SIG-M5 (cell line): ENCODE measurements at regions not wholly inside any gene's neighbourhood (a gene's known extent, or its start where the extent isn't known, plus 50 kb on each side); places are given as distances from the start of the nearest gene placed in this dataset.
"Not testable (repeated sequence)": the region's sequence is repeated elsewhere in the genome, so short reads cannot be mapped to it uniquely, and the experiment has no call there.

ENCODE experiments used
- DNase-seq: peaks from one replicate; lab custom pipeline; 2025; lab: John Stamatoyannopoulos, UW

DNA sequence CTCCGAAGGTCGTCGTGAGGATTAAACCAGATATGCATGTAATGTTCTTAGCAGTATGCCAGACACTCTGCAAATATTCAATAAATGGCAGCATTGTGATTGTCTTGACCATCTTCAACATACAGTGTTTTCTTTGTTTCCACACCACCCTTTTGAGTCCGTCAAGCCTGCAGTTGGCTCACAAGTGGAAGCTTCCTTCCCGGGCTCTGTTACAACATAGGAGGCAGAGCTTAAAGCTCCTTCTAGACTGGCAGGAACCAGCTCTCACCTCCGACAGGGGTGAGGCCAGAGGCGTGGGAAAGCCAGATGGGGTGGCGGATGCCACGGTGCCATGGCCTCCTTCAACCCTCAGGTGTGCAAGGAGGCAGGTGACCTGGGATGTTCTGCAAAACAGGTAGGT, 138.3 kb downstream of the FOXL1 start:
- no peak for DNase-seq

DNA sequence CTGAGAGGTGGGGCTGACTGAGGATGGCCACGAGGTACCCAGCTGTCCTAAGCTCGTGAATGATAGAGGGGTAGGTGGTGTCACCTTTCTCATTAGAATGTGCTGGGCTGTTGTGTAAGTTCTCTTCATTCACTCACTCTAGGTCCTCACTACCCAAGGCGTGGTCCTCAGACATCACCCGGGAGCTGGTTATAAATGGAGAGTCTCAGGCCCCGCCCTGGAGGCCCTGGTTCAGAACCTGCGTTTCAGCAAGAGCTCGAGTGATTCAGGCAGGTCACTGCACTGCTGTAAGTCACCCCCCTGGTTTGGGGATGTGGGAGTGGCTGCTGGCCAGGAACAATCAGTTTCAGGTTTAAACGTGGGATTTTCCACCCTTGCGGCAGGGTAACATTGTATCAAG, 139.8 kb downstream of the FOXL1 start:
- DNase-seq = no peak

DNA sequence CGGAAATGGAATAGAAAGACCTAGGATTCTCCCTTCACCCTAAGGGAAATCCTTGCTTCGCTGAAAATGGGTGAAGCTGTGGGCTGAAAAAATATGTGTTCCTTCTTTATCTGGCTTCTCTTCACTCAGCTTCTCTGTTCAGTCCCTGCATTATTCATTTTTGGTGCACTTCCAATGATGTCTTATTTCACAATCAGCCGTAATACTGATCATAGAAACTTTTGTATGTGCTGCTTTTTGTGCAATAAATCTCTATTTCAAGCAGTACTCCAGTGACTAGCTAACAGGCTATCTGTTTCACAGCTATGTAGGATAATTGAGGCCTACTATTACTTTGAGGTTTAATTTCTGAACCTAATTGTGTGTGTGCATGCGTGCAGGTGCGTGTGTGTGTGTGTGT, 144.6 kb downstream of the FOXL1 start:
- no peak for DNase-seq

DNA sequence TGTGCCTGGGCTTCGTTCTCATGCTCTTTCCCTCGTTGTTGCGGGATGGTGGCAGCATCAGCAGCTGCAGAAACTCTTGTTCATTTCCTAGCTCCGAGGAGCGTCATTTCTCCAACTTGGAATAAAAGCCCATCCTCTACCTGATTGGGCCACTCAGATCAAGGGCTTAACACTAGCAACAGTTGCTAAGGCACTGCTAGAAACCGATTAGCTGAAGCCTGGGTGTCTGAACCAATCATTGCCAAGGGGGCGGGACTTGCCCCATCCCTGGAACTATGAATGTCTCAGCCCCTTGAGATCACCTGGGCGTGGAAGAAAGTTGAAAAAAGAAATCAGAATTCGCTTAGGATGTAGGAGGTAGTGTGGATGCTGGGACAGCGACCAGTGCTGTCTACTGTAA, 145.3 kb downstream of the FOXL1 start:
- no peak for DNase-seq

DNA sequence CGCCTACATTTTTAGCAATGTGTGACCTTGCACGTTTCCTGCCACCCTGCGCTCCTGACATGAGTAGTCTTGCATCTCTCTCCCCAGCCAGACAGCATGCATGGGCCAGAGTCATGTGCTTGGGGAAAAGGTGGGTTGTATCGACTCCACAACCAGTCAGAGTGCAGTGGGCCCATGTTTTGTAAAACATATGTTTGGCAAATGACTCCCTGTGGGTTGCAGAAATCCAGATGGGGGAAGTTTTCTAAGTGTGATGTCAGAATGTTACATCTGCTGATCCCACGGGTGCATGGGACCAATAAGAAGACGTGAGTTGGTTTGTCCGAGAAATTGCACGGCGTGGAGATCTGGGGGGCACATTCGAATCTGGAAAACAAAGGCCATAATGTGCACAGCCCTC, 147.1 kb downstream of the FOXL1 start:
- no peak for DNase-seq

DNA sequence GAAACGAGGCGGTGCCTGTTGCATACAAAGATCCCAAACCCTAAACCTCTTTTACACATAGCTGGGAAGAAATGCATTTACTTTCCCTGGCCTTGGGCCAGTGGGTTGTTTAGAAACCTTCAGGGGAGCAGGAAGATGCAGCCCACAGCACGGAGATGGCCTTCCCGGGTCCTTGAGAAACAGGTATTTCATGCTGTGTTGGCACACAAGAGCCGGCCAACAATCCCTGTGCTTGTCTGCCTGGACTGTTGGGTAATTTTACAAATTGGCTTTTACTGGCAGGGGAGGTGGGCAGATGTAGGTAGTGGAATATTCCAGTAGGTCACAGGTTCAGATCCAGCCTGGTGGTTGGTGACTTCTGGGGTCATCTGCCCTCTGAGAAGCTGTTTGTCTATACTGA, 148.0 kb downstream of the FOXL1 start:
- no peak for DNase-seq

DNA sequence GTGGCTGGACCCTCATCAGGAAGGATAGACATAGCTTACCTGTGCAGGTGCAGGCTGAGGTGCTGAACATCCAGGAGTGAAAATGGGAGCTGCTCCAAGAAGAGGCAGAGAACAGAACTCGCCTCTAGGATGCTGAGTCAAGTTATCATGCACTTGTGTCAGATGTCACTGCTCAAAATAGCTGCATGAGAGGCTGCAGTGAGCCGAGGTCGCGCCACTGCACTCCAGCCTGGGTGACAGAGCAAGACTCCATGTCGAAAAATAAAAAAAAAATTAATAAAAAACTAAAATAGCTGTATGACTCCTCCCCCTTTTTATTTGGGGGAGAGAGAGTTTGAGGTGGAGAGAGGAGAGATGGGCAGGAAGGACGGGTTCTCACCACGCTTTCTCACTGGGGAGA, 148.8 kb downstream of the FOXL1 start:
- no peak for DNase-seq

DNA sequence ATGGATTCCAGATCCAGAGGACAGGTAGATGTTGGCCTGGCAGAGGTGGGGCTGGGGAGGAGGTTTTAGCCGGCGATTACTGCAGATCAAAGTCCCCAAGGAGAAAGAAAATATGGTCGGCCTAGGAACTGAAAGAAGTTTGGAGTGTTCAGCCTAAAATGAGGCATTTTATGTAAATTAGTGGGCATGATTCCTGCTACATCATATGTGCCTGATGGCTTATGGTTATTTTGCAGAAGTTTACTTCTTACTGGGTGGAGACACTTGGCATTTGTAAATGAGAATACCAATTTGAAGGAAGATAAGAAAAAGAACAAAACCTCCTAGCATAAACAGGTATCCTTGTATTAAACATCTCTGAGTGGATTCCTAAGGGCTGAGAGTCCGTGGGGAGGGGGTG, 149.3 kb downstream of the FOXL1 start:
- no peak for DNase-seq

DNA sequence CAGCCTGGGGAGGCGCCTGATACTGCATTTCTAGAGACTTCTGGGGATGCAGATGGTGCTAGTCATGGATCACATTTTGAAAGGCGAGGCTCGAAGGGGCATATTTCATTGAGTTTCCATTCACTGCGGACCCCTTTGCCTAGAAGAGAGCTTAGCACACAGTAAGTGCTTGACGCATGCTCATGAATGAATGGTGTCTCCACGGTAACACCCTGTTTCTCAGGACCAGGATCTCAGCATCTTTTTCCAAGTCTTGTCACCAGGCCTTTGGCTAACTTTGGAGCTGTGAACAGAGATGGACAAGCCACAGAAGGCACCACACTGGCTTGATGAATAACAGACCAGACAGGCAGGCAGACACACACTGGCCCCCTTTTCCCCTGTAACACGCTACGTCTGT, 151.3 kb downstream of the FOXL1 start:
- DNase-seq = no peak

DNA sequence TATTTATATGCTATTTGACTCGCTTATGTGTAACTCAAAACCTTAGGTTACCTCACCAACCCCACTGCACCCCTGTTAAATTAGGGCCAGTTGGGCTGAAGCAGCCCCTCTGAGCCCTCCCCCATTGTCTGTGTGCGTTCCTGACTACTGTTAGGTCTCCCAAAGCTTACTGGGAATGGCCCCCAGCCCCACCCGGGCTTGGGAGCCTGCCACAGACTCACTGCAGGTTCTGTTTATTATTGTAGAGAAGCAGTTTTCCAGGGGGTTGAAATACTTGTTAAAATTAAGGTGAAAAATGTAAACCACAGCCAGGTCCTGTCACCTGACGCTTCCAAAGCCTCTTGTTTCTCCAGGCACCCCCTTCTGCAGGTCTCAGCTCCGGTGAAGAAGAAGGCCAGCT, 151.7 kb downstream of the FOXL1 start:
- no peak for DNase-seq

DNA sequence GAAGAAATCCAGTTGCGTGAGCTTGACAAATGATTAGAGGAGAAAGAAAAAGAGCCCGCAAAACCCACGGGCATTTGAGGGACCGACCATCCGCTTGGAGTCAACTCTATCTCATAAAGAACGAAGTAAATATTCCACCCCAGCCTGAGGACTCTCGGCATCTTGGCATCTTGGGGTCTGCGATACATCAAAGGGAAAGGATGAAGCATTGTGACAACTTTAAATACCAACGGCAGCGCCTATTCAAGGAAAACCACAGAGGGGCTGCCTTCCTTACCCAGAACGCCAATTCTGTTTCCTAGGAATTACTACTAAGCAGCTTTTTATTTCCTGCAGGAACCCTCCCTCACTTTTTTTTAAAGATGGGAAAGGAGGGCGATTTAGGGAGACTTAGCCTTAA, 152.2 kb downstream of the FOXL1 start:
- no peak for DNase-seq

DNA sequence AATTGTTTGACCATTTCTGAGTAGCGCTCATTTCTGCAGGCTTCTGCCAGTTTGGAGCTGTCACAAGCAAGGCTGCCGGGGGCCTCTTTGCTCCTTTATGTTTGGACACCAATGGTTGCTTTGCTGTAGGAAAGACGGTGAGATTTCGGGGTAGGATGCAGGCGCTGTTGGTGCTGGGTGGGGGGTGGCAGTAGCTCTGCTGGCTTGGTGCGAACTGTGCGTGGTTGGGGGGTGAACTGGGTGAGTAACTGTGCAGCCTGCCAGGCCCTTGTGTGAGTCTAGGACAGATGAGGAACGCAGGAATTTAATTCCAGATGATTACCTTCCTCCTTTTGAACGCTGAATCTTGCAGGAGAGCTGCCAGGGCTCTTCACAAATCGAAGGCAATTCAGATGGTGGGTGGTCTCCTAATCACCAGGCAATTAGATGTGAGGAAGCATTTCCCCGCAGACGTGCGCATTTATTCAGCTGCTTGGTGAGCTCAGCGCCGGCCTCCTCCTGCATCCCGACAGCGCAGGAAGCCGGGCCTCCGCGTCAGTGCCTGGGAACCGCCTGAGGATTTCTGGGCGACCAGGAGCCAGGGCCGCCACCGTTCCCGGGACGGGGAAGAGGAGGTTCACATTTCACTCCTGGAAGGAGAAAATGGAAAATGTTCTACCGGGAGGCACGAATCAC, 154.4 kb downstream of the FOXL1 start:
- no peak for DNase-seq

DNA sequence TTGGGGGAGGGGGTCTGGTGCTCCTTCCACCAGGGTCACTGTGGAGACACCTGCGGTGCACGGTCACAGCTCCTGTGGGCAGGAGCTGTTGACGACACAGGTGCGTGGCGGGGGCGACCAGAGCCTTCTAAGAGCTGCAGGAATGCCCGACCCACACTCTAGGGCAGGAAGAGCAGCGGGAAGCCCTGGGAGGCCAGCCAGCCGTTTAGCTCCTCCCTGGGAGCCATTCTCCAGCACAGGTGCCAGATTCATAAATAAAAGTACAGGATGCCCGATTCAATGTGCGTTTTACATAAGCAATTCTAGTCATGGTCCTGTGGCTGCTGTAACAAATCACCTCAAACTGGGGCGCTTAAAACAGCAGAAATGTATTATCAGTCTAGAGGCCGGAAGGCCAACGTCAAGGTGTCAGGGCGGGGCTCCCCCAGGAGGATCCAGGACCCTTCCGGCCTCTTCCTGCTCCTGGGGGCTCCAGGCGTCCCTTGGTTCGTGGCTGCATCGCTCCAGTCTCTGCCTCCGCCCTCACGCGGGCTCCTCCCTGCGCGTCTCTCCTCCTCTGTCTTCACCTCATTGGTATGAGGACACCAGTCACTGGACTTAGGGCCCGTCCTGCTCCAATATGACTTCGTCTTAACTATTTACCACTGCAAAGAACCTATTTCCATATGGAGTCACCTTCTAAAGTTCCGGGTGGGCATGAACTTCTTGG, 155.4 kb downstream of the FOXL1 start:
- no peak for DNase-seq

DNA sequence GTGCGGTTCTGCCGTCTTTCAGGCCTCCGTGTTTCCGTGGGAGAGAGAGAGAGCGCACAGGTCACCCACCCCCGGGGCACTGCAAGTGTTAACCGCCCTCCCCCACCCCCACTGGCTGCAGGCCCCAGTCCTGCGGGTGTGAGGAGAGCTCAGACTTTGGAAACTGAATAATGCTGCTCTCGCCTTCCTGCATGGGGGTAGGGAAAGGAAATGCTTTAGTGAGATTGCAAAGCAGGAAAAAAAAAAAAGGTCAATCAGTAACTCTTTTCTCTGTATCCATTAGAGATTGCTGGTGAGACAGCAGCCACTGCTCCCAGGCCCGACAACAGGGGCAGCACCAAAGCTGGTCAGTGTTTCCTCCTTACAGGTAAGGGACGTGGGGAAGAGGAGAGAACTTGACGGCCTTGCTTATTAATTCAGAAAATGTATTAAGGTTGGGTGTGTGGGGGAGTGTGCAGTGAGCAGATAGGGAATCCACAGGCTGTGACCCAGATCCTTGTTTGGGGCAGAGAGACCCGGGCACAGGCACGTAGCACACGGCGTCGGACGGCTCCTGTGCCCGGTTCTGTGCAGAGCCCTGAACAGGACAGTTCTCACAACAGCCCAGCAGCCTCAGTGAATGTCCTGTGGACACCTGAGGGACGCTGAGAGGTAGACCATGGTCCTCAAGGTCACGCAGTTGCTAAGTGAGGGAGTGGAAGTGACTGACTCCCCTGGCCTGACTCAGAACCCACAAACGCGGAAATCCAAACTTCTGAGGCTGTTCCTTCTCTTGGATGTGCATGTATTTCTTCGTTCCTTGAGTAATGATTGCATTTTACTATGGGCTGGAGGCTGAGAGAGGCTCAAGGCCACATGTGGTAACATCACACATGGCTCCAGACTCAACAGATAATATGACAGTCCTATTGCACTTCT, 156.5 kb downstream of the FOXL1 start:
- no peak for DNase-seq

DNA sequence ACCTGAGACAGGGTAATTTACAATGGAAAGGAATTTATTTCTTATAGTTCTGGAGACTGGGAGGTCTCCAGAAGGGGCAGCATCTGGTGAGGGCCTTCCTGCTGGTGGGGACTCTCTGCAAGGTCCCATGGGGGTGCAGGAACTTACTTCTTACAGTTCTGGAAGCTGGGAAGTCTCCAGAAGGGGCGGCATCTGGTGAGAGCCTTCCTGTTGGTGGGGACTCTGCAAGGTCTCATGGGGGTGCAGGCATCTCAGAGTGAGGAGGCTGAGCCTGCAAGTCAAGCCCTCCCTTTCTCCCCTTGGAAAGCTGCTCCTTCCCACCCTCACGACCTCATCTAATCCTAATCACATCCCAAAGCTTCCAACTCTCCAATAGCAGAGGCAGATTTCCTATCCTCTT, 157.4 kb downstream of the FOXL1 start:
- DNase-seq = no peak

DNA sequence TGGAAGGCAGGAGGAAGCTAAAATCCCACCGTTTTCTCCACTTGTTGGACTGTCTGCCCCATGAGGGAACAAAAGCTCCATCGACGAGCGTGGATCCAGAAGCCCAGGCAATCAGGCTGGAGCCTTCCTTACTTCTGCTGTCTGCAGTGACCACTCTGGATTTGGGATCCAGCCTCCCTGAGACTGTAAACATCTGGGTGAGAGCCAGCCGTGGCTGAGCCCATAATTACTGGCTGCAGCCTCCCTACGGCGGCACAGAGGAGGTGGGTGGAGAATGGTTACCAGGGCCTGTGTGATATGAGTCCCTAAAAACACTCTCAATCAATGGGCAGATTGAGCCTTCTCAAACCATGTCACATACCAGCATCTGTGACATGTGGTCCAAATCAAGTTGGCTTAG, 158.2 kb downstream of the FOXL1 start:
- DNase-seq = no peak

DNA sequence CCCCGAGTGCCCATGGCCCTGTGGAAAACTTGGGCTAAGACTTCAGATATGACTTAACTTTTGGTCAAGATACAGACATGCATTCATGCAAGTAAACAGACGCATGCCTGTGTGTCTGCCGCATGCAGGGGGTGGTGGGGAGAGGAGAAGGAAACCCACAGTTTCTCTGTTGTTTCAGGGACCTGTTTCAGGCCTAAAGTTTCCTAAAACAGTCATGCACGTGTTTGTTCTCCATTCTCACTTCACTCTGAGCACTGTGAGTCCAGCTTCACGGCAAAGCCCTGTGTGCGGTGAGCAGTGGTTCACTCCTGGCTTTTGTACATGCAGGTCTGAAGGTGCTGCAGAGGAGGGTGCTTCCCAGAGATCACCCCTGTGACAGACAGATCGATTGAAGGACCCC, 158.7 kb downstream of the FOXL1 start:
- DNase-seq = no peak

DNA sequence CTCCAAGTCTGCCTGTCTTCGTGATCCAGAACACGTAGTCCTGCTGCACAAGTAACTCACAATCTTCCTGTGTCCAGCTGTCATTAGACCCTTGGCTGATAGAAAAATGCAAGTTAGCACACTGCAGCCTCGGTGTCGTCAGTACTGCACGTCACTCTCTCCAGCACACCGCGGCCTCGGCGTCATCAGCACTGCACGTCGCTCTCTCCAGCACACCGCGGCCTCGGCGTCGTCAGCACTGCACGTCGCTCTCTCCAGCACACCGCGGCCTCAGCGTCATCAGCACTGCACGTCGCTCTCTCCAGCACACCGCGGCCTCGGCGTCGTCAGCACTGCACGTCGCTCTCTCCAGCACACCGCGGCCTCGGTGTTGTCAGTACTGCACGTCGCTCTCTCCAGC, 160.0 kb downstream of the FOXL1 start:
- not testable (repeated sequence) for DNase-seq

DNA sequence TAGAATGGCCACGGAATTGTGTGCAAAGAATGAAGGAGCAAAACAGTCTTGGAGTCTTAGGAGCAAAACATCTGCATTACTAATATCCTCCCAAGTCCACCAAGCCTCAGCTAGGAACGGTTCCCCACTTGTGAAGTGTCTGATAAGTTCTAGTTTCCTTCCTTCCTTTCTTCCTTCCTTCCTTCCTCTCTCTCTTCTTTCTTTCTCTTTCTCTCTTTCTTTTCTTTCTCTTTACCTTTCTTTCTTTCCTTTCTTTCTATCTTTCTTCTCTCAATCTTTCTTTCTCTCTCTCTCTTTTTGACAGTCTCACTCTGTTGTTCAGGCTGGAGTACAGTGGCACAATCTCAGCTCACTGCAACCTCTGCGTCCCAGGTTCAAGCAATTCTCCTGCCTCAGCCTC, 160.8 kb downstream of the FOXL1 start:
- no peak for DNase-seq

DNA sequence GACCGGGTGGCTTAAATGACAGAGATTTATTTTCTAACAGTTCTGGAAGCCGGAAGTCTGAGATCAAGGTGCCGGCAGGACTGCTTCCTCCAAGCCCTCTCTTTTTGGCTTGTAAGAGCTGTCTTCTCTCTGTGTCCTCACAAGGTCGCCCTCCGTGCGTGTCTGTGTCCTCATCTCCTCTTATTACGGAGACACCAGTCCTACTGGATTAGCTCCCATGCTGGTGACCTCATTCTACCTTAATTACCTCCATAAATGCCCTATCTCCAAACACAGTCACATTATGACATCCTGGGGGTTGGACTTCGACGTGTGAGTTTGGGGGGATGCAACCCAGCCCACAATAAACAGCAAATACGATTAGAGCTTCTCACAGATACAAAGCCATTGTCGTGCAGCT, 161.5 kb downstream of the FOXL1 start:
- DNase-seq = no peak

DNA sequence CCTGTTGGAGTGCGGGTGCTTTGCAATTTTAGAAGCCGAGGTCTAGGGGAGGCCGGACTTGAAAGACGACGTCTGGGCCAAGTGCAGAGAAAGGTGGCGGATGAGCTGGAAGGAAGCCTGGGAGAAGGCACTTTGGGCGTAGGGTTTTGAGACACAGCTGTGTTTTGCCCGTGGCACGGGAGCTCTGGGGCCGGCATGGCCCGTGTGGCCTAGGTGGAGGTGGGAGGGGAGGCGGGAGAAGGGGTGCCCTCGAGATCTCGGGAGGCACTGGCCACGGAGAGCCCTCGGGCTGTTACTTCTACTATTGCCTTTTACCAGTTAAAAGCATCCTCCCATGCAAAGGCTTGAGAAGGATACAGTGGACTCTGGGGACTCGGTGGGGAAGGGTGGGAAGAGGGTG, 161.9 kb downstream of the FOXL1 start:
- DNase-seq = no peak

DNA sequence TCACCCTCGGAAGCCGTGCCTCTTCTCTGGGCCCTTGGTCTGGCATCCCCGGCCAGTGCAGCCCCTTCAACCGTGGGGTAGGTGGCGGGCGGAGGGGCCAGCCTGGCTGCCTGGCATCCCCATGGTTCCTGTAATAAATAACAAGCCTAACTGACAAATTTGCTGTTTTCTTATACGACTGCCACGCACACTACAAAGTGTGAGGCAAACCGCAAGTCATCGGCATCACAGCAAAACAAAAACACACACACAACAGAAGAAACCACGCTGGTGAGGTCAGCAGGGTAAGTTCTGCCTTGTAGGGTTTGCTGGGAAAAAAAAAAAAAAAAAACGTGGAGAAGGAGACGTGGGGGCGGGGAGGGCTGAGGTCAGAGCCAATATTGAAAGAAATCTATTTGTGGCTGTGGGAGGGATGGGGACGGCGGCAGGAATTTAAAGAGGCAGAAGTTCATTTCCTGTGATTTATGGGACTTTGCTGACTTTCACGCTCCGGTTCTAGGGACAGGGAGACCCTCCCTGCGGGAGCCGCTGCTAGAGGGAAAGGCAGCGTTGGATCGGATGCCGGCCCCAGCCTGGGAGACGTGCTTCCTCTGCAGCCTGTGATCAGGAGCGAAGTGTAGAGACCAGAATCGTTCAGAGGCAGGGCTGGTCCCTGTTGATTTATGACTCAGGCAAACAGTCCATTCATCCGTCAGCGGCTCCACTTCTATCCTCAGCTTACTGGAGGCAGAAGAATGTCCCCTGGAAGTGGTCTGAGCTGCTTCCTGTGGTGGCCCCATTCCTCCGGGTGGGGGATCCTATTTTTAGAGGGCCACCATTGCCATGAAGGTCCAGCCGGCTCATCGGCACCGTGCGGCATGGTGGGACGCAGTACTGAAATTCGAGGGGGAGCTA, 162.8 kb downstream of the FOXL1 start:
- DNase-seq = no peak
